Hepatocyte (in vitro differentiated cells): ENCODE measurements at regions not wholly inside any gene's neighbourhood (a gene's known extent, or its start where the extent isn't known, plus 50 kb on each side); places are given as distances from the start of the nearest gene placed in this dataset.

Source experiments
- DNase-seq: peaks from one replicate; pipeline ENCODE4 v3.0.0-alpha.2; 2016; ENCODE audit warnings: low spot score
- H2AFZ ChIP-seq: fragments of 200-600 bp; sonication (generic); 2 replicates; pipeline ENCODE4 v1.6.0; 2016; ENCODE audit warnings: antibody characterized with exemption, mild to moderate bottlenecking
- H3K27ac ChIP-seq: fragments of 200-600 bp; sonication (generic); 2 replicates; pipeline ENCODE4 v1.5.1; 2016; ENCODE audit warnings: mild to moderate bottlenecking
- H3K27me3 ChIP-seq: fragments of 200-600 bp; sonication (generic); 2 replicates; pipeline ENCODE4 v1.6.1; 2016
- H3K36me3 ChIP-seq: fragments of 200-600 bp; sonication (generic); replicated peaks from 2 replicates; pipeline ENCODE4 v1.5.1; 2016; ENCODE audit warnings: low read depth; ENCODE audit not compliant: insufficient read depth
- H3K4me1 ChIP-seq: fragments of 200-600 bp; sonication (generic); 2 replicates; pipeline ENCODE4 v1.5.1; 2016; ENCODE audit warnings: mild to moderate bottlenecking, moderate library complexity; ENCODE audit not compliant: insufficient read depth
- H3K4me2 ChIP-seq: fragments of 200-600 bp; sonication (generic); 2 replicates; pipeline ENCODE4 v1.6.0; 2016
- H3K4me3 ChIP-seq: fragments of 200-600 bp; sonication (generic); 2 replicates; pipeline ENCODE4 v1.5.1; 2016; ENCODE audit warnings: mild to moderate bottlenecking
- H3K79me2 ChIP-seq: fragments of 200-600 bp; sonication (generic); 2 replicates; pipeline ENCODE4 v1.6.0; 2017; ENCODE audit warnings: mild to moderate bottlenecking
- H3K9me2 ChIP-seq: fragments of 200-600 bp; sonication (generic); replicated peaks from 2 replicates; pipeline ENCODE4 v1.6.0; 2017; ENCODE audit warnings: mild to moderate bottlenecking; ENCODE audit not compliant: insufficient read depth
- H3K9me3 ChIP-seq: fragments of 200-600 bp; sonication (generic); 2 replicates; pipeline ENCODE4 v1.5.1; 2016; ENCODE audit warnings: low read depth, mild to moderate bottlenecking
- H4K20me1 ChIP-seq: fragments of 200-600 bp; sonication (generic); 2 replicates; pipeline ENCODE4 v1.6.0; 2016; ENCODE audit warnings: mild to moderate bottlenecking; ENCODE audit not compliant: insufficient read depth, poor library complexity, severe bottlenecking
- CTCF ChIP-seq: fragments of 200-600 bp; sonication (generic); IDR thresholded peaks from 2 replicates; pipeline ENCODE4 v1.5.1; 2016; ENCODE audit warnings: antibody characterized with exemption, mild to moderate bottlenecking; ENCODE audit not compliant: poor library complexity
- EZH2 ChIP-seq: fragments of 200-600 bp; sonication (generic); IDR thresholded peaks from 2 replicates; pipeline ENCODE4 v1.6.1; 2016; ENCODE audit warnings: antibody characterized with exemption, mild to moderate bottlenecking, borderline replicate concordance
- EZH2phosphoT487 ChIP-seq: fragments of 200-600 bp; sonication (generic); IDR thresholded peaks from one replicate; pipeline ENCODE4 v1.6.1; 2018; ENCODE audit warnings: antibody characterized with exemption, mild to moderate bottlenecking, low read depth, moderate library complexity; ENCODE audit not compliant: unreplicated experiment, severe bottlenecking
- WGBS: methylation state at CpG from one replicate; pipeline ENCODE4 v1.1.6; 2016; ENCODE audit warnings: low lambda C conversion rate; ENCODE audit errors: missing lambda C conversion rate; 5-methylcytosine and 5-hydroxymethylcytosine counted together

GRCh38 chr1:56107275-56107638 lies 472.1 kb downstream of the PLPP3 start:
- H3K36me3 ChIP-seq: no peaks in the 10 kb centered on the region
- H3K9me3 ChIP-seq: peaks cover 7% of the 10 kb centered on the region
- no peak overlapping the region for H3K4me2 ChIP-seq
- no peaks in the 10 kb centered on the region for H3K79me2 ChIP-seq
- H3K4me1 ChIP-seq: no peaks in the 10 kb centered on the region
- DNase-seq: no peak
- H3K9me2 ChIP-seq: no peaks in the 10 kb centered on the region
- no peak overlapping the region for H3K27ac ChIP-seq
- no peak overlapping the region for H2AFZ ChIP-seq
- H3K4me3 ChIP-seq: no peak overlapping the region
- H4K20me1 ChIP-seq: no peaks in the 10 kb centered on the region
- no peaks in the 10 kb centered on the region for H3K27me3 ChIP-seq
- TF ChIP-seq EZH2phosphoT487 (no peak), CTCF (no peak)

GRCh38 chr1:56106531-56107274 lies 472.7 kb downstream of the PLPP3 start:
- no peaks in the 10 kb centered on the region for H3K36me3 ChIP-seq
- TF ChIP-seq EZH2phosphoT487 (no peak), EZH2 (no peak), CTCF (no peak)
- WGBS: 78% methylated on average over 2 of the region's 2 CpGs
- H3K27me3 ChIP-seq: no peaks in the 10 kb centered on the region
- no peaks in the 10 kb centered on the region for H3K79me2 ChIP-seq
- no peak overlapping the region for H3K4me2 ChIP-seq
- peaks cover 2% of the 10 kb centered on the region for H3K9me3 ChIP-seq
- no peaks in the 10 kb centered on the region for H3K4me1 ChIP-seq
- no peak overlapping the region for H3K27ac ChIP-seq
- no peak overlapping the region for H2AFZ ChIP-seq
- no peak overlapping the region for H3K4me3 ChIP-seq
- no peak for DNase-seq
- no peaks in the 10 kb centered on the region for H3K9me2 ChIP-seq
- no peaks in the 10 kb centered on the region for H4K20me1 ChIP-seq

GRCh38 chr1:56105397-56105796 lies 474.0 kb downstream of the PLPP3 start:
- Histone ChIP-seq H3K79me2 (no peaks in the 10 kb centered on the region), H3K9me2 (no peaks in the 10 kb centered on the region), H4K20me1 (no peaks in the 10 kb centered on the region), H2AFZ (no peak overlapping the region), H3K4me3 (no peak overlapping the region), H3K27ac (no peak overlapping the region), H3K36me3 (no peaks in the 10 kb centered on the region), H3K27me3 (no peaks in the 10 kb centered on the region), H3K4me1 (no peaks in the 10 kb centered on the region), H3K4me2 (no peak overlapping the region), H3K9me3 (no peaks in the 10 kb centered on the region)
- TF ChIP-seq EZH2 (no peak), CTCF (no peak), EZH2phosphoT487 (no peak)
- no peak for DNase-seq
- WGBS: 90% methylated on average over 3 of the region's 3 CpGs

GRCh38 chr1:56099766-56100265 lies 479.5 kb downstream of the PLPP3 start:
- Histone ChIP-seq H3K9me3 (no peaks in the 10 kb centered on the region), H3K4me2 (no peak overlapping the region), H3K36me3 (no peaks in the 10 kb centered on the region), H4K20me1 (no peaks in the 10 kb centered on the region), H3K79me2 (no peaks in the 10 kb centered on the region), H3K27ac (no peak overlapping the region), H3K4me1 (no peaks in the 10 kb centered on the region), H3K9me2 (no peaks in the 10 kb centered on the region), H3K4me3 (no peak overlapping the region), H3K27me3 (no peaks in the 10 kb centered on the region), H2AFZ (no peak overlapping the region)
- 97% methylated on average over 1 of the region's 1 CpG for WGBS
- no peak for DNase-seq
- TF ChIP-seq CTCF: no peak
- TF ChIP-seq EZH2phosphoT487: no peak
- TF ChIP-seq EZH2: no peak
